Retina (tissue), 1 donor: ENCODE measurements at regions not wholly inside any gene's neighbourhood (a gene's known extent, or its start where the extent isn't known, plus 50 kb on each side); places are given as distances from the start of the nearest gene placed in this dataset.

ENCODE experiments used
- DNase-seq: peaks from one replicate; pipeline ENCODE4 v3.0.0-alpha.2; 2016

DNA sequence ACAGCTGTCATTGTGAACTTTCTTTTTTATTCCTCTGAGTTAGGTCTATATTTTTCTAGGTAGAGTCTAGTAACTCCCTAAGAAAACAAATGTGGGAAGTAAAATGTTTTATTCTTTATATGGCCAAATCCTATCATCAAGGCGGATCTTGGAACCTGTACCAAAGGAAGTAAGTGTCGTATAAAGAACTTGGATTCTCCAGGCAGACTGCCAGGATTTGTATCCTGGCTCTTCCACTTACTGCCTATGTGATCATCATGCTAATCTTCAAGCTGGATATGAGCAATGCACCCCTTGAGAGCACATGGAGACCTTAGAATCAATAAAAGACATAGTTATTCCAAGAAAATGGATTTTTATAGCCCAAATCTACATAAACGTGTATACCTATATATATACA, 286.5 kb downstream of the PCDH17 start:
- no peak for DNase-seq

DNA sequence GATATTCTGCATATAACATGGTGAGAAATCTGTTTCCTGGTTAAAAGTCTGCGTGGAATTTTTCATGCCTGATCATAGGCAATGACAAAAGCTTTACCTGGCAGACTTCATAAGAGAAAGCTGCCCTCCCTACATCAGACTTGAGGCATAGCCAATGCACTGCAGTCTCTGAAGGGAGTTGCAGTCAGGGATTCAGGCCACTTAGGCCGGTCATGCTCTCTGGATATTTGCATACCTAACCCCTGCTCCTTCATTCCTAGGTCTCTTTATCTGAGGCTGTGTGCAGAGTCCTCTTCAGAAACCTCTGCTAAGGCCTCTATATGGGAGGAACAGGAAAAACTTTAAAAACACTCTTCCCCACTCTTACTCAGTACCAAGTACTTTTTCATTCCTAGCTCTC, 287.4 kb downstream of the PCDH17 start:
- no peak for DNase-seq

DNA sequence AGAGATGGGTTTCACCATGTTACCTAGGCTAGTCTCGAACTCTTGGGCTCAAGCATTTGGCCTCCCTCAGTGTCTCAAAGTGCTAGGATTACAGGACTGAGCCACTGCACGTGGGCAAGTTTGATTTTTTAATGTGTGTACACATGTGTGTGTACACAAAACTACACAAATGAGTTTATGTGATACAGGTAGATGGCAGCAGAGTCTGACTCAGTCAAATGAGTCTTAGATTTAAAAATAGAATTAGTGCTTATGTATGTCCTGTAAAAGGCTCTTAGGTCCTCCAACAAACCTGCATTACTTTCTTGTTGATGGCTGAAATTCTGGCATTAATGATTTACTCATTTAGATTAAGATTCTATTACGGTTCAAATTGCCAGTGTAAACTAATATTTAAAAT, 293.7 kb downstream of the PCDH17 start:
- no peak for DNase-seq

DNA sequence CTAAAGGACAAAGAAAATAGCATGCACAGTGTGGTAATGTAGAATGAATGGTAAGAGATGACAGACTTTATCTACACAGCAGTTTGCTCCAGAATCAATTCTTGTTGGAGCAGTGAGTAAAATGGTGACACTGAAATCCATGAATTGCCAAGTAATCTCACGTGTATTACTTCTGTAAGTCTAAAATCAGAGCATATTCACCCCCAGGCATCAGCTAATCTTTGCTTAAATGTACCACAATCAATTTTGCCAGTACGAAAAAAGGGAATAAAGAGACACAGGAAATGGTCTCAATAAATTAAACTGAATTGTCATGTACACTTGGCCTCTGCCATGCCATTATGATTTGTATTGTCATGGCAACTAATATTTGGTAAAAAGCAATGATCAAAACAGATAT, 294.2 kb downstream of the PCDH17 start:
- DNase-seq = no peak

DNA sequence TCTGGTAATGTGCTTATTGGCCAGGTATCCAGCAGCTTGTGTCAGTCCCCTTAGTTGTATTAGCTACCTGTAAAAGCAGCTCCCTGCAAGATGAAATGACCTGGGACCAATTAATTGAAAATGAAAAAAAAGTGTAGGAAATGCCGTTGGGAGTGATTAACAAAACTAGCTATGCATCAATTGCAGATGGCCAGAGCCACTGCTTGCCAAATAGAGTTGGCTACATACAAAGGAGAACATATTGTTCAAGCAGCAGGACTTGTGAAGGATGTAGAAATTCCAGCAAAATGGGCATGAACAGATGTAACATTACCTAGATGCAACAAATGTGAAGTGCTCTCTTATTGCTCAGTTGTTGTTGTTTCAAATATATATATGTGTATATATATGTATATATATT, 300.5 kb downstream of the PCDH17 start:
- no peak for DNase-seq

DNA sequence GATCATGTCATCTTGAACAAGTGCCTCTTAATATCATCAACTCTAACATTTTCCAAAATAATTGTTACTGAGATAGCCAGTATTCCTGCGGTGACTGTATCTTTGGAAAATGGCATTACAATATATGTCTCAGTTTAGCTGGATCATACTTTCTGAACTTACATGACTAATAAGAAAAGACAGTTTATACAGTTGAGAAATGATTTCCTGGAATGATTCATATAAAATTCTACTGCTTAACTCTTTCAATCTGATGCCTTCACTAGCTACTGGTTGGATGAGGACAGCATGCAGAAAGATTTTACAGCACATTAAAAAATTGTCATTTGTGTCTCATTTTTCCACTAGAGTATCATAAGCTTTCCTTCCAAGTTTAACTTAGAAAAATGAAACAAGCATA, 302.1 kb downstream of the PCDH17 start:
- no peak for DNase-seq

DNA sequence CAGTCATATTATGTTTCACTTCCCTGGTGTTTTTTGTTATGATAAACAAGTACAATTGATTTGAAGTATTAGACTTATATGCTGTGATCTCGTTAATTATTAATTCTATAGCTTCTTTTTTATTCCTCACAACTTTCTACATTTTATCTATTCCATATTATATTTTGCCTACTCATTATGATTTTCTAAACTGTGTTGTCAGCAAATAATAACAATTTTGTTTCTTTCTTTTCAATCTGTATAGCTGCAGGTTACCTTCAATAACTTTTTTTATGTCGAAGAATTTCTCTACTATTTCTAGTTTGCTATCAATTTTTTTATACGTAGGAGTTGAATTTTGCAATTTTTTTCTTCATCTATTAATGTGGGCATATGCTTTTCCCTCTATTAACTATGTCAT, 304.4 kb downstream of the PCDH17 start:
- no peak for DNase-seq

DNA sequence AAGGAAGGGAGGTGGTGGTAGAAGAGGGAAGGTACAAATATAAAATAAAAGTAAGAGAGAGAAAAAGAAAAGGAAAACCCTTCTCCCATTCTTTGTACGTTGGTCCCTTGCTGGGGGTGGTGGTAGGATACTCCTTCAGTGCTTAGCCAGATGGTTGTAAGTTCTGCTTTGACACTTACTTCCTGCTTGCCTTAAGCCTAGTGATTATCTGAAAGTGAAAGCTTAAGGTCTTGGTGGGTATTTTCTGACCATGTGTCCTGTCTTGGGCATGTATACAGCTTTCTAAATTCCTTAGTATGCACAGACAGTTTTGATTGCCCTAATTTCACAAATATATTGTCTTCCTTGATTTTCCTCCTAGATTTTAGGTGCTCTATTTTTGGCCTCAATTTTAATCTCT, 314.8 kb downstream of the PCDH17 start:
- DNase-seq = no peak

DNA sequence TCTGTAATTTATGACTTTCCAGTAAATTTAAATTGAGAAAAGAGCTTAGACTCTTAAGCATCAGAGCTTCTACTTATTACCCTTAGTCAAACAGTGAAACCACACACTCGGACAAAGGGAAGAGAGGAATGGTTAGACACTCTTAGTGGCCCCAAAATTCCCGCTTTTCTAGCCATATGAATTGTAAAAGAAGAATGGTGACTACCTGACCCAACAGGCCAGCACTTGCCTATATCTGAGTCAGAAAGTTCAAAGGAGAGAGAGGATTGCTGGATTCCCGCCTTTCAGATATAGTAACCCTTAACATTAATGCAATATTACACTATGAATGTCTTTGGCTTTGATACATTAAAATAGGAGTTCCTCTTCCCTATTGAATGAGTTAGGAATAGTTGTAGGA, 317.3 kb downstream of the PCDH17 start:
- DNase-seq = no peak

DNA sequence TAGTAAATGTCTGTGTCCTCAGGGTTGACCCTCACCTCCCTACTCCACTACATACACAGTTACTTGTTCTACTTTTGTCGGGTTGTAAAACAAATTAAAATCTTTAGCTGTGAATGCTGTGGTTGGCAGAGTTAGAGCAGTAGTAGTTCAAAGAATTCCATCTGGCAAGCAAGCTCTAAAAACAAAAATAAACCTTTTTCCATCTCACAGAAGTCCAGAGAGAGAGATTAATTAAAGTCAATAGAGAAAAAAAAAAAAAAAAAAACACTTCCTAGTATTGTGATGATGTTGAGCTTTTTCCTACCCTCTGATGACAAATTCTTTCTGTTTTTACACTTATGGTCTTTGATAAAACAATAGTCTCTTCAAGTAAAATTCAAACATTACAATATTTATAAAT, 338.4 kb downstream of the PCDH17 start:
- DNase-seq = no peak

DNA sequence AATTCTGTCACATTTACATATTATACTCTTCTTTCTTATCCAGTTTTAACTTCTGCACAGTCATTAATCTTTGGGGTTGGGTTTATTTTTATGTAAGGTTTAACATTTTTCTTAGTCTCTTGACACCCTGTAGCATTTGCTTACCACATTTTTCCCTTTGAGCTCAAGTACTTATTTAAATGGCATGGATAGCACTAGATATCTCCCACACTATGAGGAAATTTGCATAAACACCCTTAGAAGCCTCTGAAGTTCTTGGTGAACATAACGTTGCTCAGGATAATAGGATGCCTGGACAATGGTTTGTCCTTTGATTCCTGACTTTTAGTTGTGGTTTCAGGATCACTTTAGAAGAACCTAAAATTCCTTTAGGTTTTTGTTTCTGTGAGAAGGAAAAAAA, 338.9 kb downstream of the PCDH17 start:
- DNase-seq = no peak

DNA sequence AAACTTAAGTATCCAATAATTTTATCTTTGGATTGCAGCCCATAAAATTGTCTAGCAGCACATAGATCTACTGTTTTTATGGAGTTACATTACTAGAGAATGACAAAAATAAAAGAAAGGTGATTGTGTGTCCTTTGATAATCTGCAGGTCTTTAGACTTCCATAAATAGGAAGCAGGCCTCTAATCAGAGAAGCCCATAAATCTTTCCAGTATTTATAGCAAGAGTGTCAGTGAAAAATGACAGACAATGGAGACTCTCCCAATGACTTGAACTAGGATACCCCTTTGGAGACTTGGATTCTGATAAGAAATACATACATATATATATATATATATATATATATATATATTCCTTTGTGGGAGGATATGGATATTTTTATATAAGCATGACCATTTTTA, 351.2 kb downstream of the PCDH17 start:
- no peak for DNase-seq

DNA sequence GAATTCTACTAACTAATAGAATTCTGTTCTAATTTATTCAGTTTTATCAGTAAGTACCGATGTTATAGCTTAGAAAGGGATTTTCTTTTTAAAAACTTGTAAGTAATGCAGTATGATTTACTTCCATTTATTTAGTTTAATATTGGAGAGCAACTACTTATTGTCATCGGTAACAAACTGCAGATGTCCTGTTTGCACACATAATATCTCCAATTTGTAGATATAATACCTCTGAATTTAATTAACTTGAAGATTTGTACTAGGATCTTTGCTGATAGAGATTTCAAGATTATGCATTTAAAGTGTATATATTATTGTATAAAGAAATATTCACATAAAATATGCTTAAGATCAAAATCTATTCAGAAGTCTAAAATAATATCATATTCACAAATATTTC, 356.7 kb downstream of the PCDH17 start:
- no peak for DNase-seq

DNA sequence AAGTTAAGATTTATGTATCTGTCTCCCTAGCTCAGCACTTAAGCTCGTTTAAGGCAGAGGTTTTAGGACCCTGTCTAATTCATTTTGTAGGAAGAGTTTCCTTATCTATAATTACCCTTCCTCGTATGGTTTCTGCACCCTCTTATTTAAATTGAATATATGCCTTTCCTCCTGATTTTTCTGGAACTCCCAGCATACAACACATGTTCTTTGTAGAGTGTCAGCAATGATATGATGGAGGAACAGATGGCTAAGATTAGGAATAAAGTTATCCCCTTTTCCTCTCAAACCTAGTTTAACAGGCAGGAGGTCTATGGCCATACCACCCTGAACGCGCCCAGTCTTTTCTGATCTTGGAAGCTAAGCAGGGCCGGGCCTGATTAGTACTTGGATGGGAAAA, 359.5 kb downstream of the PCDH17 start:
- DNase-seq = no peak

DNA sequence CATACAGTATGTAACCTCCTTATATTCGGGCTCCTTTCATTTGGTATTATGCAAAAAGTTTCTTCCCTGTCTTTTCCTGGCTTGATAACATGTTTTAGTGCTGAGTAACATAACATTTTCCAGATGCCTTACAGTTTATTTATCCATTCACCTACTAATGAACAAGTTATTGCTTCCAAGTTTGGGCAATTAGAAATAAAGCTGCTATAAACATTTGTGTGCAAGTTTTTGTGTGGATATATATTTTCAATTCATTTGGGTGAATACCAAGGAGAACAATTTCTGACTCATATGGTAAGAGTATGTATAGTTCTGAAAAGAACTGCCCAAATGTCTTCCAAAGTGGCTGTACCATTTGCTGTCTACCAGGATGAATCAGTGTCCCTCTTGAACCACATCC, 360.9 kb downstream of the PCDH17 start:
- no peak for DNase-seq

DNA sequence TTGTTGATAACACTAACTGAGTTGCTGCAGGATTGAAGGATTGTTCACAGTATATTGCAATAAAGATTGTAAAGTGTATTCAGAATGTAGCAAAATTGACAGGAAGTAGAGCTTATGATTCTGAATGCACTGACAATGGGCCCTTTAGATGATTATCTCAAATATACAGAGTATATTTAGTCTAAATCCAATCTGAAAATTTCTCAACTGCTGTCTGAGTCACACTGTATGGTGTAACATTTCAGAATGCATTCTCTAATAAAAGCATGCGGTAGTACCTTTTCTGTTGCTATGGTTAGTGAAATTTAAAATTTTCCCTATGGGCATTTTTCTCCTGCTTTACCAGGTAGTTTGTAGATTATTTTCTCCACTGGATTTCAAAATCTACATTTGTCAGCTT, 365.2 kb downstream of the PCDH17 start:
- DNase-seq = no peak

DNA sequence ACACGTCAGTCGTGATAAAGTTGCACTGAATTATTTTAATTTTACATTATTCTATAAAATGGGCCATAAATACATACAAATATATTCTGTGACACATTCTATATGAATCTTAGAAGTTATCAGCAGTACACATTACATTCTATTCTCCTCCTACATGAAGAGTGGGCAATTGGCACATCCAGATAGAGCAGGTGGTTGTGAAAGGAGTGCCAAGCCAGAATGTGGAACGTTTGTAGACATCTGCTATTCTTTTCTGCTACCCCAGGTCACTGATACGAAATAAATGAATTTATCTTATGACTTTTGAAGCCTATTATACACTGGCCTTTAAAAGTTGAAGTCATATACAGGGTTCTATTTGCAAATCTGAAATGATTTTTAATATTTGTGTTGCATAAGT, 373.2 kb downstream of the PCDH17 start:
- no peak for DNase-seq

DNA sequence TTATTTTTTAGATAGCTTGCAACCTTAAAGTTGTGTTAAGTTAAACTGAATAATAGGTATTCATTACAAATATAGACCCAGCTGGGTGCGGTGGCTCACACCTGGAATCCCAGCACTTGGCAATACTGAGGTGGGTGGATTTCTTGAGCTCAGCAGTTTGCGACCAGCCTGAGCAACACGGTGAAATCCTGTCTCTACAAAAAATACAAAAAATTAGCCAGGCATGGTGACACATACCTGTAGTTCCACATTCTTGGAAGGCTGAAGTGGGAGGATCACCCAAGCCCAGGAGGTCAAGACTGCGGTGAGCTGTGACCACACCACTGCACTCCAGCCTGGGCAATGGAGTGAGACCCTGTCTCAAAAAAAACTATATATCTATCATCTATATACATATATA, 386.5 kb downstream of the PCDH17 start:
- DNase-seq = no peak

DNA sequence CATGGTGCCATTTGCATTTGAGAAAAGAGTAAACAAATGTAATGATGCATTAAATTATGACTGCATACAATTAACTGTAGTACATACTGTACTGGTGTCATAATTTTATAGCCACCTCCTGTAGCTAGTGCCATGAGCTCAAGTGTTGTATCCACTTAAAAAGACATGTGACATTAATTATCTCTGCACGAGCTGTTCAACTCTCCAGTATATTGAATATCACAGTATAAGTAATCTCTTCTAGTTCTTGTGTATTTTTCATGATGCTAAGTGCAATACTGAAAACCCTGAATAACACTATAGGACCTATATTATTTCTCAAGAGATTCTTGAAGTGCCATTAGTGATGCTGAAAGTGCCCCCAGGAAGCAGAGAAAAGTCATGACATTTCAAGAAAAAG, 387.3 kb downstream of the PCDH17 start:
- DNase-seq = no peak

DNA sequence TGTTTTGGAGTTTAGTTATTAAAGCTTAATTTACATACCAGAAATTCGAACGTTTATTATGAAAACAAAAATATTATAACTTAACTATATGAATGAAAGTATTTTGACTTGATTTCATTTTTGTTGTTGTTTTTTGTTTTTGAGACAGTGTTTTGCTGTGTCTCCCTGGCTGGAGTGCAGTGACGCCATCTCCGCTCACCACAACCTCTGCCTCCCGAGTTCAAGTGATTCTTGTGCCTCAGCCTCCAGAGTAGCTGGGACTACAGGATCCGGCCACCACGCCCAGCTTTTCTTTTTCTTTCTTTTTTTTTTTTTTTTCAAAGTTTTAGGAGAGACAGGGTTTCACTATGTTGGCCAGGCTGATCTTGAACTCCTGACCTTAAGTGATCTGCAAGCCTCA, 392.6 kb downstream of the PCDH17 start:
- DNase-seq = no peak

DNA sequence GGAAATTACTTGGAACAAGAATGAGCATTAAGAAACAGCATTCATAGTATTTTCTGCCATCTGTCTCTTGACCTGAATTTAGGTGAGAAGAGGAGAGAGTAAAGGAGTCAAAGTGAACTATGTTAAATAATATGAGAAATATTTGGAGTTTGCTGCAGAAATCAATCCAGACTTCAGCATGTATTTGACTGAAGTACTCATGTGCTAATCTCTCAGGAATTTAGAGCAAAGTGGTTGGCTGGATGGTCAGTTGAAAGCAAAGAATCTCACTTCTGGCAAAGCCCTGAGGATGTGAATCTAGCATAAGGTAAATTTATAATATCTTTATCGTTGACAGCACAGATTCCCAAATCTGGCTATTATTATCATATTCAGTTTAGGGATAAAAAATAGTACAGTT, 394.3 kb downstream of the PCDH17 start:
- no peak for DNase-seq

DNA sequence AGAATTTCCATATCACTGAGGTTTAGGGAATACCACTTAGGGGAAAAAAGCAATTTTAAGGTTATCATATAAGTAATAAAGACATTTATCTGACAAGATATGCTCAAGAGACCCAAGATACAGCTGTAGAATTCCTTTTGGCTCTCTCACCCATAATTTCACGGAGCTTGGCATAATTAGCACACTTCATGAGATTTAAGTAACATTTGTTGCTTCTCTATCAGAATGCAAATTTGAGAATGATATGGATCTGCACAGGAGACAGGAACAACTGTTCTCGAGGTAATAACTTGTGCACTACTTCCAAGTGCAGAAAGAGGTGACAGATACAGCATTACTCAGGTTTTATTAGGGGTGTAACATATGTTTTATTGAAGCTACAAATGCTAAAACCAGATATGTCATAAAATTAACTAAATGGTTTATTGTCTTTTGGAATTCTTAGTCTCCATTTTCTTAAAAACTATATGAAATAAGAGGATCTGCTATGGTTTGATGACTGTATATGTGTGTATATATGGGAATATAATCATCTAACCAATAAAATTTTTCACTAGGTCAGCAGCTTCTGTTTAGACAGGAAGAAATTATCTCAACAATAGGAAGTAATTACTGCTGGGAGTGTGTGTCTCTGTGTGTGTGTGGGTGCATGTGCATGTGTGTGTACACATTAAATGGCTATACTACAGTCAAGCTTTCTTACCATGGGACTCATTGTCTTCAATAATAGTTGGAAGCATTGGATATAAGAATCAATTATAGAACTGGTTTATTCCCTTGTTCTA, 401.3 kb downstream of the PCDH17 start:
- no peak for DNase-seq

DNA sequence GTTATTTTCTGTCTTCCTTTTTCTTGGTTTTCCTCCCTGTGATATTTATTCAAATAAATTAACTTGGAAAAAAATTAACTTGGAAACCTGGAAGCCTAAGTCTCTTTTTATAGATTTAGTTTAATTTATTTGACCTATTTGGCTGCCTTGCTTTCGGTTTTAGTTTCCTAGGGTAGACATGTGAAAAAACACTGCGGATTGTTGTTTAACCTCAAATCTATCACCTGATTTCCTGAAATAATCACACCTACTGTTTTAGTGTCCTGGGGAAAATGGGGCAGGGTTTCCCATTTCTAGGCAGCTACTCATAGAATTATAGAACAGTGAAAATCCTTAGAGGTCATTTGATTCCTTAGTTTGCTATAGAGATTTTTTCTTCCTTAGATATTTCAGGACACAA, 412.4 kb downstream of the PCDH17 start:
- DNase-seq = no peak

DNA sequence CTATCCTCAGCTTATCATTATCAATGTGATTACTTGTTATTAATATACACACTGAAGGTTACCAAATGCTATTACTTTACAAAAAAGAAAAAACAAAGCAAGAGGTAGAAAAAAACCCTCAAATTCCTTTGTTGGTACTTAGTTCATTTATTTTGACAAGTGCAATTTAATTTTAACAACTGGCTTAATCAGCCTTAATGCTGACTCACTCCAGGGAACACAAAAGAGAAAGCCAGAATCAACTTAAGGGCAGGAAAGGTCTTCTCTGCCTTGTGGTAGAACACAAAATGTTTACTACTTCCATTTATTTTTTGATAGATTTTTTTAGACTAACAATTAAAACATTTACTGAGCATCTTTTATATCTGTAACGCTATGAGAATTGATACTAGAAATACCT, 417.1 kb downstream of the PCDH17 start:
- DNase-seq = no peak

DNA sequence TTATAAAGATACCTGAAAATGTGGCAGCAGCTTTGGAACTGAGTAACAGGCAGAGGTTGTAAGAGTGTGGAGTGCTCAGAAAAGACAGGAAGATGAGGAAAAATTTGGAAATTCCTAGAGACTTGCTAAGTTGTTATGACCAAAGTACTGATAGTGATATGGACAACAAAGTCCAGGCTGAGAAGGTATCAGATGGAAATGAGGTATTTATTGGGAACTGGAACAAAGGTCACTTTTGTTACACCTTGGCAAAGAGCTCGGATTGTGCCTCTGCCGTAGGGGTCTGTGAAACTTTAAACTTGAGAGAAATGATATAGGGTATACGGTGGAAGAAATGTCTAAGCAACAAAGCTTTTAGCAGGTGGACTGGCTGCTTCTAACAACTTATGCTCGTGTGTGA, 419.9 kb downstream of the PCDH17 start:
- DNase-seq = no peak
